Activated T-cell treated with anti-CD3 and anti-CD28 coated beads, Interleukin-2, amount 50 U/mL, for 4 hours (primary cell): ENCODE measurements at regions not wholly inside any gene's neighbourhood (a gene's known extent, or its start where the extent isn't known, plus 50 kb on each side); places are given as distances from the start of the nearest gene placed in this dataset.

Experiments used
- ATAC-seq, 2 donors: fragments of 200-7000 bp; cut with Tn5 transposase; one replicate each; pipeline ENCODE4 v1.10.0; 2021
- DNase-seq: peaks from one replicate; pipeline ENCODE4 v3.0.0-alpha.2; 2020
- H3K27me3 Mint-ChIP-seq: one replicate; pipeline ENCODE4 v1.8.0; 2021; ENCODE audit warnings: low read depth, mixed read lengths
- H3K36me3 Mint-ChIP-seq: one replicate; pipeline ENCODE4 v1.8.0; 2022; ENCODE audit warnings: mixed read lengths; ENCODE audit not compliant: insufficient read depth
- H3K4me1 Mint-ChIP-seq: one replicate; pipeline ENCODE4 v1.8.0; 2021; ENCODE audit warnings: low read depth, mixed read lengths
- H3K4me3 Mint-ChIP-seq: one replicate; pipeline ENCODE4 v1.8.0; 2021; ENCODE audit warnings: mild to moderate bottlenecking, moderate library complexity, mixed read lengths
- H3K9me3 Mint-ChIP-seq: one replicate; pipeline ENCODE4 v1.8.0; 2021; ENCODE audit warnings: mixed read lengths

DNA sequence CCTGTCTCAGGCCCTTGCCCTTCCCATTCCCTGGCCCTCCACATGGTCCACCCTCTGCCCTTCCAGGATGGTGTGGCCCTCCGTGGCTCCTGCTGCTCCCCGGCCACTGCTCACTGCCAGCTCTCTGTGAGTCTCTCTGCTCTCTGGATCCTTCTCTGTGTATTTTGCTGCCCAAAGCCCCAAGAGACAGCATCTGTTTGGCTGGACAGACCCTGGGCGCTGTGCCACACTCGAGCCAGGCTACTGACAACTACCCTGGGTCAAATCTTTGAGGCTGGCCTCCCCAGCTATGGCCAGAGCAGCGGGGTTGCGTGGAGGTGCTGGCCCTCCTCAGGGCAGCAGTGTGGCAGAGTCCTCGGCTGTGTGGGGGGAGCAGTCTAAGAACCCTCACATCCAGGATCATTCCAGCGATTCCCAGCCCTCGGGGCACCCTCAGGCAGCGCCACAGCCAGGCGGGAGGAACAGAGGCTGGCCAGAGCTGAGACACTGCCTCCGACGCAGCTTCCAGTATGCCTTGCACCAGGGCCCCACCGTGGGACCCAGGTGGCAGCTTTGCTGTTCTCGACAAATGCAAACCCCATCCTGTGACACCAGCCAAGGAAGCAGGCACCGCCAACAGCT is 139.4 kb upstream of the GLI2 start:
- DNase-seq, result no peak

DNA sequence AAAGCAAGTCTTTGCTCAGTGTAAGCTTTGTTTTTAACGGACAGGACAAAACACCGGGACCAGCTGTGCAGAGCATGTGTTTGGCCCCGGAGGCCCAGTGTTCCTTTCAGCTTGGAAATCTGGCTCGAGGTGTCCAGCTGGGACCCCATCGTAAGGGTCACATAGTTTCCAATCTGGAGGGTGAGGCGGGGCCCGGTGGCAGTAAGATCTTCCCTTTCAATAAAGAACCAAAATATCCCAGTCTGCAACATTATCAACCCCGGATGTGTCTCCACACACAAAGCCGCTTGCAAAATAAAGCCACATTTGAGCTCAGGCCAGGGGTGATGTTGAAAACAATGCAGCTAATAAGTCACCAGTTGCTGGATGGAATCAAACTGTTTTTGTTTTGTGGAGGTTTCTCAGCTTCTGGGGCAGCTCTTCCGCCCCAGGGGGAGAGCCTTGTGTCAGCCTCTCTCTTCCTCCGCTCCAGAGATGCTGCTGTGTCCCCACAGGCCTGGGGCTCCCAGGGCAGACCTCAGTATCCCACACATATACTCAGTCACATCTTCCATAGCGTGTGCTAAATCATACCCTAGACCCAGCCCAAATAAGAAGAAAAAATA is 138.6 kb upstream of the GLI2 start:
- Mint-ChIP-seq H3K4me3 (no peak overlapping the region), H3K27me3 (peaks cover 4% of the 10 kb centered on the region), H3K36me3 (no peaks in the 10 kb centered on the region), H3K4me1 (no peaks in the 10 kb centered on the region), H3K9me3 (no peaks in the 10 kb centered on the region)
- ATAC-seq, result no peak
- DNase-seq, result no peak

More for the DNA sequence above, 139.4 kb upstream of the GLI2 start:
- no peaks in the 10 kb centered on the region for H3K36me3 Mint-ChIP-seq
- no peak overlapping the region for H3K4me3 Mint-ChIP-seq
- H3K27me3 Mint-ChIP-seq, result peaks cover 5% of the 10 kb centered on the region
- H3K4me1 Mint-ChIP-seq, result no peaks in the 10 kb centered on the region
- no peaks in the 10 kb centered on the region for H3K9me3 Mint-ChIP-seq
- ATAC-seq, result no peak

DNA sequence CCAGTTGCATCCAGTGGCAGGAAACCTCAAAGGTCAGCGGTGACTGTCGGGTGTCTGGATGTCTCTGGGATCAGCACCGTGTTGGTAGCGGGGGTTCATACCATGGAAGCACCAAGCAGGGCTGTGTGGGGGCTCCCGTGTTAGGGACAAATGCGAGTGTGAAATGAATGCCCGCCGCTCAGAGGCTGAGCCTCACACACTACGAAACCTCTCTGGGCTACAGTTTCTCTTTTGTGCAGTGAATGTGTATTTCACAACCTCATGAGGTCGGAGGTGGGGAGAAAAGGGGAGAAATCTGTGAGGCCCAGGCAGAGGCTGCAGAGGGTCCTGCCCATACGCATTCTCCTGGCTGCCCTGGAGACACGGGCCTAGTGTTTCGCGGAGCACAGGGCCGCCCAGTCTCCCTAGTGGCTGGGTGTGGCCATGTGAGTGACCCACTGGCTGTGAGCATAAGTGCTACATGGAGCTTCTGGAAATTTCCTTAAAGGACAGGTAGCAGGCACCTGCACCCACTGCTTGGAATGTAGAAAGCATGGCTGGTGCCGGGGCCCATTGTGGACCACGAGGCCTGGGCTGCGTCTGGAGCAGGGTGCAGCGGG is 138.0 kb upstream of the GLI2 start:
- Mint-ChIP-seq H3K27me3 (peaks cover 2% of the 10 kb centered on the region), H3K4me1 (no peaks in the 10 kb centered on the region), H3K4me3 (no peak overlapping the region), H3K9me3 (no peaks in the 10 kb centered on the region), H3K36me3 (no peaks in the 10 kb centered on the region)
- DNase-seq (no peak), ATAC-seq (no peak)

DNA sequence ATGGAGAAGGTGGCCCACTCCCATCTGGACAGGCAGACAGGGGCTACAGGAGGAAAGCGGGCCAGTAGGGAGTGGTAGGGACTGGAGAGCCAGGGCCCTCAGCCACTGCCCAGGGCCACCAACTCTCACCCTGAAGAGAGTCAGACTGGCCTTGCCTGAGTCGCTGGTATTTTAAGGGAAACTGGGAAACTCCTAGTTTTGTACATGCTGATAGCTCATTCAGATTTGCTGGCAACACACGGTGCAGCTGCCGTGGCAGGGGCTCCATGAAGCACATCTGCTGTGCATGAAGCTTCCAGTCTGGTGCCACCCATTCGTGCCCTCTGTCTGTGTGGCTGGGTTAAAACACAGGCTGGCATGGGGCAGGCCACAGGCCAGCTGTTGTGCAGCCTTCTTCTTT is 137.3 kb upstream of the GLI2 start:
- Mint-ChIP-seq H3K27me3 (peaks cover 2% of the 10 kb centered on the region), H3K9me3 (no peaks in the 10 kb centered on the region), H3K4me1 (no peaks in the 10 kb centered on the region), H3K4me3 (no peak overlapping the region), H3K36me3 (no peaks in the 10 kb centered on the region)
- ATAC-seq (no peak), DNase-seq (no peak)

DNA sequence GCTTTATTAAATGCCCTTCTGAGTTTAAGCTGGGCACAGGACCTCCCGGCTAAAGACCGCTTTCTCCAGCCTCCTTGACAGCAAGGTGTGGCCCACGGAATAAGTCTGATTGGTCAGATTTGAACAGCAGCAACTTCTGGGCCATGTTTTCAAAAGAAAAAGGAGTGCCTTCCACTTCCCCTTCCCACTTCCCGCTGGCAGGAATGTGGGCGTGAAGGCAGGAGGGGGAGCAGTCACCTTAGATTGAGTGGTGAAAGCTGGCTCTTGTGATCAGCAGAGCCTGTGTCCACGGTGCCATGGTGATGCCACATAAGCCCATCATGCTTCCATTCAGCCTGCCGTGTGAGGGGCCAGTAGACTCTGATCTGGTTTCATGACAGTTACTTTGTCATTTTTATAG is 136.6 kb upstream of the GLI2 start:
- H3K4me3 Mint-ChIP-seq, result no peak overlapping the region

DNA sequence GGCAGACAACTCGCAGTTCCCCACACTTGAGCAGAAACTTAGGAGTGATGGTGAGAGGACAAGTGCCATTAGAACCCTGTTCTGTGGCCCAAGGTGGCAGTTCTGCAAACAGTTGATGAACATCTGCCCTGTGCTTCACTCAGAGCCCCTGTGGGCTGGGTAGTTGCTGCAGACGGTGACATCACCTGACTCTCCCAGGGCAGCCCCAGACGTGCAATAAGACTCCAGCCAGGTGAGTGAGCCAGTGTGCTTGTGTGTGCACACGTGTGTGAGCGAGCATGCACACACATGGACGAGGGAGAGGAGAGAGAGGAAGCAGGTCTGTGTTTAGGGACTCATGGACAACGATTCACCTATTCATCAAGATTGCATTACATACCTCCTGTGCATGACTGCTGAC is 136.0 kb upstream of the GLI2 start:
- peaks cover 5% of the 10 kb centered on the region for H3K27me3 Mint-ChIP-seq
- no peak for ATAC-seq
- DNase-seq, result no peak
- no peak overlapping the region for H3K4me3 Mint-ChIP-seq
- H3K9me3 Mint-ChIP-seq, result no peaks in the 10 kb centered on the region
- H3K36me3 Mint-ChIP-seq, result no peaks in the 10 kb centered on the region
- H3K4me1 Mint-ChIP-seq, result no peaks in the 10 kb centered on the region

More for the DNA sequence above, 136.6 kb upstream of the GLI2 start:
- no peaks in the 10 kb centered on the region for H3K36me3 Mint-ChIP-seq
- ATAC-seq (no peak), DNase-seq (no peak)
- no peaks in the 10 kb centered on the region for H3K9me3 Mint-ChIP-seq
- no peaks in the 10 kb centered on the region for H3K4me1 Mint-ChIP-seq
- H3K27me3 Mint-ChIP-seq, result peaks cover 2% of the 10 kb centered on the region

DNA sequence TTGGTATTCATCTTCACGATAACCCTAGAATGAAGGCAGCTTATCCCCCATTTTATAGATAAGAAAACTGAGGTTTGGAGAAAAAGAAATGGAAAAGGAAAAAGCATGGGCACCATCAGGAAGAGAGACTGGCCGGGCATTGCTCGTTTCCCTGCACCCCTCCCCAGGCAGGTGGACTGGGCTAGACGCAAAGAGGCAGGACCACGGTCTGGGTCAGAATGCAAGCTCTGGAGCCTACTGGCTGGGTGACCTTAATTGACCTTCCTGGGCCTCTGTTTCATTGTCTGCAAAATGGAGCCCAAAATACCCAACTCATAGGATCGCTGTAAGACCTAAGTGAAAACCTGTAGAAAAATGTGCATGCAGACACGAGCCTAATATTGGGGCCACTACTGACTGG is 135.3 kb upstream of the GLI2 start:
- no peaks in the 10 kb centered on the region for H3K4me1 Mint-ChIP-seq
- no peaks in the 10 kb centered on the region for H3K36me3 Mint-ChIP-seq
- DNase-seq (no peak), ATAC-seq (no peak)
- peaks cover 12% of the 10 kb centered on the region for H3K27me3 Mint-ChIP-seq
- no peak overlapping the region for H3K4me3 Mint-ChIP-seq
- H3K9me3 Mint-ChIP-seq, result no peaks in the 10 kb centered on the region

DNA sequence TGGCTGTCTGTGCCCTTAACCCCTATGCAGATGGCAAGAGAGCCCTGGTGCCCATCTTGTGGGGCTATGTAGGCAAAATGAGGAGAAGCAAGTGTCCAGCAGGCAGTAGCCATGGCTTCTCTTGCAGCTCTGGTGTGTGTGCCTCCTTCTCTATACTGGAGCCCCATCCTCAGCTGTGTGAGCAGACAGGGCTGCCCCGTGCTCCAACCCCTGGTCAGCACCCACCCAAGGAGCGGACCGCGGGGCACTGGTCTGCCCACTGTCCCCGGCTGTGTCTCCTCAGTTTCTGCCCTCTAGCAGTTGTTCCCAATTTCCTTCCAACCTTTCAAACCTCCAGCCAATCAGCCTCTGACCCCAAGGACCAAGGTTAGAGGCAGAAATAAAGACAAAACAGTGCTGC is 134.9 kb upstream of the GLI2 start:
- H3K4me1 Mint-ChIP-seq, result no peaks in the 10 kb centered on the region

DNA sequence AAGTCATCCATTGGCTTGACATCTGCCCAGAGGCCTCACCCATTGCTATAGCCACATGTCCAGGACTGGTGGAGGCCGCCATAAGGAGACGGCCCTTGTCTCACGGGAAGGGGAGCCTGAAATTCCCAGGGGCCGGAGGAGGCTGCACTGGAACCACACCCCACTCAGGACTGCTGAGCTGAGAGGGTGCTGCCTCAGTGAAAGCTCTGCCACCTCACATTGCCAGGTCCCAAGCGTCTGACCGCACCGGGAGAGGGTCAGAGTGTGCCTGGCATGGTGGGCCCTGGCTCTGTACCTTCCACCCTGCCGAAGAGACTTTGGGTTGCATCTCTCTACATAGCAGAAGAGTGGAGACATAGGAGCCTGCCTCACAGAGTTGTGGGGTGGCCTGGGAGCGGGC is 134.1 kb upstream of the GLI2 start:
- Mint-ChIP-seq H3K9me3 (no peaks in the 10 kb centered on the region), H3K36me3 (no peaks in the 10 kb centered on the region), H3K4me3 (no peak overlapping the region), H3K4me1 (no peaks in the 10 kb centered on the region), H3K27me3 (peaks cover 15% of the 10 kb centered on the region)
- ATAC-seq, result no peak
- DNase-seq, result no peak

More for the DNA sequence above, 134.9 kb upstream of the GLI2 start:
- Mint-ChIP-seq H3K36me3 (no peaks in the 10 kb centered on the region), H3K9me3 (no peaks in the 10 kb centered on the region), H3K4me3 (no peak overlapping the region), H3K27me3 (peaks cover 14% of the 10 kb centered on the region)
- DNase-seq, result no peak
- no peak for ATAC-seq

DNA sequence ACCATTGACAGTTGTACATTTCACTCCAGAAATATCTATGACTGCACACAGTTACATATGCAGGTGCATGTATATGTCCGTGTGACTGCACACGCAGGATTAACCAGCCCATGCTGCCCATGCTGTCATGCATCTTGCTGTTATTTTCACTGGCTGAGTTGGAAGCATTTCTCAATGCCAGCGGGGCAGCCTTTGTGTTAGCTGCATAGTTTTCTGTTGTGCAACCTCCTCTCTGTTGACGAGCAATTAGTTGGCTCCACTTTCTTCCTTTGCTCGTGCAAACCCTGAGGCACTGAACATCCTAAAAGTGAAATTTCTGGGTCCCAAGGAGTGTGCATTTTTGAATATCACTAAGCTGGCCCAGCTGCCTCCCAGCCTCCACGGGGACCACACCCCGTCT is 133.4 kb upstream of the GLI2 start:
- ATAC-seq (no peak), DNase-seq (no peak)
- Mint-ChIP-seq H3K4me3 (no peak overlapping the region), H3K27me3 (peaks cover 15% of the 10 kb centered on the region), H3K36me3 (no peaks in the 10 kb centered on the region), H3K9me3 (no peaks in the 10 kb centered on the region), H3K4me1 (no peaks in the 10 kb centered on the region)

DNA sequence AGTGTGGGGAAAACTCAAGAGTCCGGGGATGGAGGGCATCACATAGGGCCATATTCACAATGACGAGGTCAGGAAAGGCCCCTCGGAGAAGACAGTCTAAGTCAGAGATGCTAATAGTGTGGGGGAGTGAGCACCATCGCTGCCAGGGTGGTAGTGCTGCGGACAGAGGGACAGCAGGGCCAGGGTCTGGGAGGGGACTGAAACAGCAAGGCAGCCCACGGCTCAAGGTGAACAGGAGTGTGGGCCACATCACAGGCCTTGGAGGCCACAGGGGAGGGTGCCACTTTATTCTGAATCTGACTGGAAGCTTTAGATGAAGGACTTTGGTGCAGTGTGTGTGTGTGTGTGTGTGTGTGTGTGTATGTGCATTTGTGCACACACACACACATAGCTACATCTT is 130.9 kb upstream of the GLI2 start:
- DNase-seq (no peak), ATAC-seq (no peak)
- Mint-ChIP-seq H3K27me3 (peaks cover 15% of the 10 kb centered on the region), H3K9me3 (no peaks in the 10 kb centered on the region), H3K4me3 (no peak overlapping the region), H3K36me3 (no peaks in the 10 kb centered on the region), H3K4me1 (no peaks in the 10 kb centered on the region)

DNA sequence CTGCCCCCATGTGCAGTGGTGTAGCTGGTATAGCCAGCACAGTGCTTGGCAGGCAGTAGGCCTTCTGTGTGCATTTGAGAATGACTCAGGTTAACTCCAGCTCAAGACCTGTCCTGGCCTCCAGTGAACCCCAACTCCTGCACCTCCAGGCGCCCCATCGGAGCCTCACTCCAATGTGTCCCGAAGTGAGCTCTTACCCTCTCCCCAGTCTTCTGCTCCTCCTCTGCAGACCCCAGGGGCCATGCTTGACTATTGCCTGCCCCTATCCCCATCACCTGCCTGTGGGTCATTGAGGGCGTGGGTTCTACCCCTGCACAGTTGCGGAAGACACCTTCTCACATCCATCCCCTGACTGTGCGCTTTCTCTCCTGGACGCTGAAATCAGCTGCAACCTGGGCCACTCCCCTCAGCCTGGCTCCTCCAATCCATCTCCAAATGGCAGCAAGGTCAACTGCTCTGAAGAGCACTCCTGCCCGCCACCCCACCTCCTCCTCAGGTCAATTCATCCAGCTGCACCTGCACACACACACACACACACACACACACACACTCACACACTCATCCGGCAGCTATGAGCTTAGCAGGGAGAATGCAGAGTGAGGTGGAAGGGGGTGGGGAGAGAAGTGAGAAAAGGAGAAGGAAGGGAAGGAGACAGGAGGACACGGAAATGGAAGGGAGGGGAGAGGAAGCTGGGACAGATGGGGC is 130.3 kb upstream of the GLI2 start:
- no peaks in the 10 kb centered on the region for H3K4me1 Mint-ChIP-seq
- no peaks in the 10 kb centered on the region for H3K9me3 Mint-ChIP-seq
- no peak for ATAC-seq
- H3K27me3 Mint-ChIP-seq, result peaks cover 15% of the 10 kb centered on the region
- no peaks in the 10 kb centered on the region for H3K36me3 Mint-ChIP-seq
- DNase-seq, result no peak
- H3K4me3 Mint-ChIP-seq, result no peak overlapping the region

DNA sequence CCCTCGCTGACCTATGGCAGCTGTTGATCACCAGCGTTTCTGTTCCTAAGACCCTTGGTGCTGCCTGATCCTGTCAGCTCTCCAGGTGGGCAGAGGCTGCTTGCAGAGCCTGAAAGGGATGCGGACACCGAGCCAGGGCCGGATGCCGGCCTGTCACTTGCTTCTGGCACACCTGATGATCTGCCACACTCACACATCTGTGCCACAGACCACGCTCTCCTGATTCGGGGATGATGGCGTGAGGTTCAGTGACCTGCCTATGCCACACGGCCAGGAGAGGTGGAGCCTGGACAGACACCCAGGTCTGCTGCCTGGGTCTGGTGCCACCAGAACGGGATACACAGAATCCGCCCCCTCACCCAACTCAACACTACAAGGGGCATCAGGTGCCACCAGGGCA is 129.4 kb upstream of the GLI2 start:
- Mint-ChIP-seq H3K27me3 (peaks cover 15% of the 10 kb centered on the region), H3K9me3 (no peaks in the 10 kb centered on the region), H3K4me1 (no peaks in the 10 kb centered on the region), H3K4me3 (no peak overlapping the region), H3K36me3 (no peaks in the 10 kb centered on the region)
- DNase-seq, result no peak
- ATAC-seq, result no peak

DNA sequence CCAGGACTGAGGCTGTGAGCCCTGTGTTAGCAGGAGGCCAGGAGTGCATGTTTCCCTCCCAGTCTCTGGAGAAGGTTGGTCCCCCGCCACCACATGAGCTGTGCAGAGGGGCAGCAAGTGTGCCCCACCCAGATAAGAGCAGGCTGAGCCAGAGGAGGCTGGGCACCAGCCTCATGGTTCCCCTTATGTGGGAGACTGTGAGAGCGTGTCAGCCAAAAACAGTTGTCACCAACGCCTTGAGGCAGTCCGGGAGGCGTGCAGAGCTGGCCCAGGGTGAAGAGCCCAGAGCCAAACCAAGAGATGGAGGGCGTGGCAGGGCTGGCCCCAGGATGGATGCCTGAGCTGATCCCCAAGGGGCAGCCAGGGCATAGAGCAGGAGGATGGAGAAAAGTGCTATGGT is 128.7 kb upstream of the GLI2 start:
- H3K36me3 Mint-ChIP-seq, result no peaks in the 10 kb centered on the region
- H3K4me3 Mint-ChIP-seq, result no peak overlapping the region
- DNase-seq, result no peak
- peaks cover 15% of the 10 kb centered on the region for H3K27me3 Mint-ChIP-seq
- ATAC-seq, result no peak
- no peaks in the 10 kb centered on the region for H3K9me3 Mint-ChIP-seq
- no peaks in the 10 kb centered on the region for H3K4me1 Mint-ChIP-seq

DNA sequence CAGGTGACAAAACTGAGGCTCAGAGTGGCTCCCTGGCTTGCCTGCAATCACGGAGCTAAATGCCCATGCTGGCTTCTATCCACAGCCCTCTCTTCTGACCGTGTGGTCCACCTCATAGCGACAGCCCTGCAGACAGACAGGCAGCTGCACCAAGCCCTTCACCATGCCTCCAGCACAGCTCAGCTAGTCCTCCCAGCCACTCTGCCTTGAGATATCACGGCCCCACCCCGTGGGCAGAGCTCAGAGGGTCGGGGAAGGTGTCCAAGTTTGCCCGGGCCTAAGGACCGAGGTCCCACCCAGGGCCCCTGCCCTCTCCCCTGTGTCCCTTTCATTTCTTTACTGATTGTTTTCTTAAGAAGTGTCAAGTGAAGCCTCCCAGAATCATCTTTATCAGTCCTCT is 128.2 kb upstream of the GLI2 start:
- Mint-ChIP-seq H3K27me3 (peaks cover 17% of the 10 kb centered on the region), H3K36me3 (no peaks in the 10 kb centered on the region), H3K4me3 (no peak overlapping the region), H3K4me1 (no peaks in the 10 kb centered on the region), H3K9me3 (no peaks in the 10 kb centered on the region)
- no peak for ATAC-seq
- no peak for DNase-seq
